Stimulated activated CD8-positive, alpha-beta memory T cell treated with anti-CD3 and anti-CD28 coated beads, Interleukin-12 subunit alpha, Interleukin-12 subunit beta, amount 100 ng/mL, for 24 hours (primary cell): ENCODE measurements at regions not wholly inside any gene's neighbourhood (a gene's known extent, or its start where the extent isn't known, plus 50 kb on each side); places are given as distances from the start of the nearest gene placed in this dataset.

Experiments
- DNase-seq: peaks from one replicate; pipeline ENCODE4 v3.0.0-alpha.2; 2020; ENCODE audit errors: extremely low read depth

- DNase-seq = no peak
These were observed 279.2 kb upstream of the RPL38 start for GRCh38 chr17:73924114-73924908.

GRCh38 chr17:73924909-73925186 lies 278.6 kb upstream of the RPL38 start:
- DNase-seq = no peak

GRCh38 chr17:73929860-73930430 lies 273.5 kb upstream of the RPL38 start:
- no peak for DNase-seq

- no peak for DNase-seq
These were observed 271.2 kb upstream of the RPL38 start for GRCh38 chr17:73932216-73932749.

- no peak for DNase-seq
These were observed 270.2 kb upstream of the RPL38 start for GRCh38 chr17:73933164-73933766.

- no peak for DNase-seq
These were observed 269.6 kb upstream of the RPL38 start for GRCh38 chr17:73933871-73934270.

GRCh38 chr17:73934696-73935095 lies 268.8 kb upstream of the RPL38 start:
- no peak for DNase-seq

GRCh38 chr17:73936908-73937627 lies 266.4 kb upstream of the RPL38 start:
- no peak for DNase-seq

GRCh38 chr17:73938706-73939105 lies 264.8 kb upstream of the RPL38 start:
- no peak for DNase-seq

GRCh38 chr17:73939806-73940205 lies 263.7 kb upstream of the RPL38 start:
- DNase-seq = no peak

GRCh38 chr17:73940511-73940910 lies 263.0 kb upstream of the RPL38 start:
- DNase-seq = no peak

GRCh38 chr17:73941919-73942530 lies 261.5 kb upstream of the RPL38 start:
- no peak for DNase-seq

GRCh38 chr17:73942703-73943415 lies 260.6 kb upstream of the RPL38 start:
- DNase-seq = no peak

GRCh38 chr17:73943416-73944110 lies 259.9 kb upstream of the RPL38 start:
- no peak for DNase-seq

- no peak for DNase-seq
These were observed 259.1 kb upstream of the RPL38 start for GRCh38 chr17:73944366-73944765.

- no peak for DNase-seq
These were observed 256.1 kb upstream of the RPL38 start for GRCh38 chr17:73947281-73947965.

GRCh38 chr17:73947966-73948355 lies 255.5 kb upstream of the RPL38 start:
- DNase-seq = no peak

GRCh38 chr17:73949903-73950592 lies 253.4 kb upstream of the RPL38 start:
- DNase-seq = no peak

GRCh38 chr17:73950593-73950914 lies 252.9 kb upstream of the RPL38 start:
- no peak for DNase-seq

GRCh38 chr17:73952082-73952479 lies 251.4 kb upstream of the RPL38 start:
- DNase-seq = no peak
